NCI-H146 treated with DMSO at 0.1 percent for 48 hours (cell line): ENCODE measurements at regions not wholly inside any gene's neighbourhood (a gene's known extent, or its start where the extent isn't known, plus 50 kb on each side); places are given as distances from the start of the nearest gene placed in this dataset.

Experiments used
- DNase-seq: peaks from one replicate; lab custom pipeline; 2025; ENCODE audit not compliant: unreplicated experiment; lab: John Stamatoyannopoulos, UW

- DNase-seq = no peak
These were observed 128.3 kb downstream of the AACS start for GRCh38 chr12:125193376-125194152.

- no peak for DNase-seq
These were observed 129.0 kb downstream of the AACS start for GRCh38 chr12:125194163-125194773.

GRCh38 chr12:125194987-125195386 is 129.8 kb downstream of the AACS start:
- DNase-seq = no peak

GRCh38 chr12:125197326-125197725 is 132.1 kb downstream of the AACS start:
- DNase-seq = no peak

- no peak for DNase-seq
These were observed 133.4 kb downstream of the AACS start for GRCh38 chr12:125198652-125199051.

- no peak for DNase-seq
These were observed 135.9 kb downstream of the AACS start for GRCh38 chr12:125201090-125201489.

- DNase-seq = no peak
These were observed 136.7 kb downstream of the AACS start for GRCh38 chr12:125201940-125202339.

GRCh38 chr12:125202421-125202820 is 137.2 kb downstream of the AACS start:
- no peak for DNase-seq

GRCh38 chr12:125203145-125203765 is 138.0 kb downstream of the AACS start:
- DNase-seq = no peak

GRCh38 chr12:125205386-125205785 is 140.2 kb downstream of the AACS start:
- DNase-seq = no peak

- DNase-seq = no peak
These were observed 141.5 kb downstream of the AACS start for GRCh38 chr12:125206711-125207110.

GRCh38 chr12:125208334-125208733 is 143.1 kb downstream of the AACS start:
- no peak for DNase-seq

- no peak for DNase-seq
These were observed 143.7 kb downstream of the AACS start for GRCh38 chr12:125208942-125209341.

GRCh38 chr12:125210104-125210755 is 145.0 kb downstream of the AACS start:
- DNase-seq = no peak

- no peak for DNase-seq
These were observed 146.2 kb downstream of the AACS start for GRCh38 chr12:125211464-125211863.

- no peak for DNase-seq
These were observed 149.1 kb downstream of the AACS start for GRCh38 chr12:125214289-125214688.

- no peak for DNase-seq
These were observed 151.5 kb downstream of the AACS start for GRCh38 chr12:125216756-125217155.

GRCh38 chr12:125217308-125217707 is 152.1 kb downstream of the AACS start:
- no peak for DNase-seq

- no peak for DNase-seq
These were observed 153.7 kb downstream of the AACS start for GRCh38 chr12:125218952-125219351.

- DNase-seq = peak; percentile 5
These were observed 155.4 kb downstream of the AACS start for GRCh38 chr12:125220404-125221273.

GRCh38 chr12:125221602-125222001 is 156.4 kb downstream of the AACS start:
- DNase-seq = no peak
